Activated T-helper 1 cell treated with anti-CD3 and anti-CD28 coated beads, Interleukin-12 subunit alpha, Interleukin-12 subunit beta, Interleukin-2, Interleukin-4 antibody, amounts not matched to agents 30 ng/mL and 10 ng/mL and 1 ng/mL, durations not matched to agents 14 hours and 24 hours and 36 hours (primary cell): ENCODE measurements at regions not wholly inside any gene's neighbourhood (a gene's known extent, or its start where the extent isn't known, plus 50 kb on each side); places are given as distances from the start of the nearest gene placed in this dataset.

Experiments
- DNase-seq: peaks from one replicate; pipeline ENCODE4 v3.0.0; 2021; ENCODE audit warnings: low spot score
- H3K27ac Mint-ChIP-seq: one replicate; pipeline ENCODE4 v1.8.0; 2021; ENCODE audit warnings: mild to moderate bottlenecking, mixed read lengths
- H3K27me3 Mint-ChIP-seq: one replicate; pipeline ENCODE4 v1.8.0; 2022; ENCODE audit warnings: mild to moderate bottlenecking, moderate library complexity, mixed read lengths; ENCODE audit not compliant: insufficient read depth
- H3K36me3 Mint-ChIP-seq: one replicate; pipeline ENCODE4 v1.8.0; 2021; ENCODE audit warnings: low read depth, mixed read lengths
- H3K4me1 Mint-ChIP-seq: one replicate; pipeline ENCODE4 v1.8.0; 2021; ENCODE audit warnings: low read depth, mixed read lengths
- H3K4me3 Mint-ChIP-seq: one replicate; pipeline ENCODE4 v1.8.0; 2021; ENCODE audit warnings: mild to moderate bottlenecking, moderate library complexity, mixed read lengths
- H3K9me3 Mint-ChIP-seq: one replicate; pipeline ENCODE4 v1.8.0; 2021; ENCODE audit warnings: mixed read lengths
- intact Hi-C: fragments of 100-400 bp; cut with micrococcal nuclease; formaldehyde crosslinking; loops from one replicate; pipeline ENCODE4 v1.15.1; 2024

DNA sequence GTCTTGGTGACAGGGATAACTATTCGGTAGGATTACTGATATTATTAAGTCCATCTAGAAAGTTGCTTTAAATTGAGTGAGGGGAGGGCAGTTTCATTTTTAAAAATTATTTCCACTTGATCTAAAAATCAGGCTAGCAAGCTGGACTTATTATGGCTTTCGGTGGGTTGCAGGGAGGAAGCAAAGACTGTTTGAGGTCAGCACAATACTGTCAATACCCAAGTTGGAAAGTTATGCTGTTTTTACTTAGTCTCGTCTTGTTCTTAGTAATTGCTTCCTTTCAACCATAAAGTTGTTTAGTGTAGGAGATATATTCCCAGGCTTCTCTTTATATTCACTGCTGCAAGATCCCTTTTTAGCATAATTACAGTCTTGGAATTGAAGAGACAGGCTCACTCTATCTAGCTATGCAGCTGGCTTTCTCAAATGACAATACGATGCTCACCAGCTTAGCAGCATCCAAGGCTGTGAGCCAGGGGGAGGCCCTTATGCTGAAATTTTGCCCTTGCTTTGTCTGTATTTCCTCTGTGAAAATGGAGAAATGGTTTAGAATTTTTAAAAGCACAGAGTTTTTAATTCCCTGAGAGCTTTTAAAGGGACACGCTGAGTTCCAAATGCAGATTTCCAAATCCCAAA, 68.2 kb upstream of the APC start:
- no peaks in the 10 kb centered on the region for H3K4me1 Mint-ChIP-seq
- H3K27ac Mint-ChIP-seq: no peak overlapping the region
- H3K9me3 Mint-ChIP-seq: no peaks in the 10 kb centered on the region
- DNase-seq: no peak
- no peak overlapping the region for H3K4me3 Mint-ChIP-seq
- intact Hi-C loops: no loop called here
- H3K36me3 Mint-ChIP-seq: no peaks in the 10 kb centered on the region
- H3K27me3 Mint-ChIP-seq: peaks cover 9% of the 10 kb centered on the region

DNA sequence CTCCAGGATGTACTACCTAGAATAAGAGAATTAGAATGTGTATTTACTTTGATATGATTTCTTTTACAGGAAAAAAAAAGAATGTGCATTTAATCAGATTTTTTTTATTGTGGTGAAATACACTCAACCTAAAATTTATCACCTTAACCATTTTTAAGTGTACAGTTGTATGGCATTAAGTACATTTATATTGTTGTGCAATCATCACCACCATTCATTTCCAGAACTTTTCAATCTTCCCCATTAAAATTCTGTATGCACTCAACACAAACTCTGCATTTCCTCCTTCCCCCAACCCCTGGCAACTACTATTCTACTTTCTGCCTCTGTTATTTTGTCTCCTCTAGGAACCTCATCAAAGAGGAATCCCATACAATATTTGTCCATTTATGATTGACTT, 66.0 kb upstream of the APC start:
- Mint-ChIP-seq H3K27ac (no peak overlapping the region), H3K4me1 (no peaks in the 10 kb centered on the region), H3K9me3 (no peaks in the 10 kb centered on the region), H3K4me3 (no peak overlapping the region), H3K36me3 (no peaks in the 10 kb centered on the region), H3K27me3 (peaks cover 11% of the 10 kb centered on the region)
- DNase-seq: no peak
- intact Hi-C loops: no loop called here

GRCh38 chr5:112681481-112681908, 56.2 kb upstream of the APC start:
- no peaks in the 10 kb centered on the region for H3K36me3 Mint-ChIP-seq
- H3K27me3 Mint-ChIP-seq: peaks cover 22% of the 10 kb centered on the region
- no peak overlapping the region for H3K4me3 Mint-ChIP-seq
- H3K9me3 Mint-ChIP-seq: no peaks in the 10 kb centered on the region
- intact Hi-C loops: no loop called here
- H3K27ac Mint-ChIP-seq: no peak overlapping the region
- no peaks in the 10 kb centered on the region for H3K4me1 Mint-ChIP-seq
- no peak for DNase-seq

DNA sequence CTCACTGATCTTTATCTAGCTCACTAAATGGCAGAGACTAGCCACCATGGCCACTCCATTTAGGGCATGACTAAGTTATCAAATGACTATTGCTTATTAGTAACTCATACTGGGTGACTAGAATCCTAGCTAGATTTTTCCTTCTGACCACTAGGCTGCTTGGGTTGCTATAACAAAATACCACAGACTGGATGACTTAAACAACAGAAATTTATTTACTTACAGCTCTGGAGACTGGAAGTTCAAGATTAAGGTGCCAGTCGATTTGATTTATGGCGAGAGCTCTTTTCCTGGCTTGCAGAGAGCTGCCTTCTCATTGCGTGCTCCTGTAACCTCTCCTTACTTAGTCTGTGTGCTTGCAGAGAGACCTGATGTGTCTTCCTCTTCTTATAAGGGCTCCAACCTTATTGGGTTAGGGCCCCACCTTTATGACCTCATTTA, 55.0 kb upstream of the APC start:
- Mint-ChIP-seq H3K4me3 (no peak overlapping the region), H3K27ac (no peak overlapping the region), H3K36me3 (no peaks in the 10 kb centered on the region), H3K27me3 (peaks cover 26% of the 10 kb centered on the region), H3K4me1 (no peaks in the 10 kb centered on the region), H3K9me3 (no peaks in the 10 kb centered on the region)
- DNase-seq: no peak
- intact Hi-C loops: no loop called here

DNA sequence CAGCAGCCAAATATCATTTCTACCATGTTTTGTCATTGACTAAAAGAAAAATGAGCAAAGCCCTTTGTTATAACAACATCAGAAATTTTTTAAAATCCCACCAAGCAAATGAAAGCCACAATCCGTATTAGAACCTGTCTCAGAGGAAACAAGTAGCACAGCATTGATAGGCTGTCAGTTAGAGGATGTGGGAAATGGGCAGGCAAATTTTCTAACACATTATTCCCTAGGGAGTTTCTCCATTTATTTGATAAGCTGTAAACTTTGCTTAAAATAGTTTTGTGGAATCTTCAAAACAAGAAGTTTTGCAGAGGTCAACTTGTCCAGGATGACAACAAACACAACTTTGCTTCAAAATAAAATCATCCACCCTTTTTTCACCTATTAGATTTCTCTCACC, 53.6 kb upstream of the APC start:
- Mint-ChIP-seq H3K9me3 (no peaks in the 10 kb centered on the region), H3K36me3 (no peaks in the 10 kb centered on the region), H3K27me3 (peaks cover 29% of the 10 kb centered on the region), H3K27ac (no peak overlapping the region), H3K4me1 (no peaks in the 10 kb centered on the region), H3K4me3 (no peak overlapping the region)
- intact Hi-C loops: no loop called here
- no peak for DNase-seq

DNA sequence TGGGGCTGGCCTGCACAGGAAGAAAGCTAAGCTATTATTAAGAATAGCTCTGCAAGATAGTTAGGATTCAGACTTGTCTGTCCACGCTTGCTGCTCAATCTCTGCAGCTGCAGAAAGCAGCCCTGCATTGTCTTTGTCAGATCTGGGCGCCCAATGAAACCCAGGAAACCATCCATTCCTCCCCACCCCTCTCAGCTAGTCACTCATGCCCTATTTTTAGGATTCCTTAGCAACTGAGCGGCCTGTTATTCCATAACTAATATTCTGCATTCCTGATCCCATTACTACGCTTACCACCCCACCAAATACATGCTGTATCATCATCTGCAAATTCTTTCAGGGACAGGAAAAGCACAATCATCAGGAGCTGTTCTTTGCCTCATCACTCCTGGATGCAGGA, 52.9 kb upstream of the APC start:
- intact Hi-C loops: no loop called here
- Mint-ChIP-seq H3K9me3 (no peaks in the 10 kb centered on the region), H3K27me3 (peaks cover 32% of the 10 kb centered on the region), H3K27ac (no peak overlapping the region), H3K4me3 (no peak overlapping the region), H3K36me3 (no peaks in the 10 kb centered on the region), H3K4me1 (no peaks in the 10 kb centered on the region)
- no peak for DNase-seq

DNA sequence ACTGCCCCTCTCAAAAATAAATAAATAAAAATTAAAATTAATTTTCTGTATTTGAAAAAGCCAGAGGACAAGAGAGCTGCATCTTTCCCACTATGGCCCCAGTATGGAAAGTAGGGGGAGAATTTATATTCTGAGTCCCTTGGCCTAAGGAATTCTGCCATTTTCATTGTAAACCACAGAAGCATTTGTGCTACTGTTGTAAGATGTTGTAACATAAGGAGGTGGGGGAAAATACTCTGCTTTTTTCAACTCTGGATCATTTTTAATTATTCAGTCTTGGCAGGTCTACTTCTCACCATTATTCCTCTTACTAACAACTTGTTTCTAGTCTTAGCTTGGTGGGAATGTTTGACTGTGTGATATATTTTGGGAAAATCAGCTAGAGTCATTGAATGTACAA, 52.3 kb upstream of the APC start:
- Mint-ChIP-seq H3K9me3 (no peaks in the 10 kb centered on the region), H3K36me3 (no peaks in the 10 kb centered on the region), H3K27me3 (peaks cover 32% of the 10 kb centered on the region), H3K27ac (no peak overlapping the region), H3K4me3 (no peak overlapping the region), H3K4me1 (no peaks in the 10 kb centered on the region)
- intact Hi-C loops: no loop called here
- DNase-seq: no peak

DNA sequence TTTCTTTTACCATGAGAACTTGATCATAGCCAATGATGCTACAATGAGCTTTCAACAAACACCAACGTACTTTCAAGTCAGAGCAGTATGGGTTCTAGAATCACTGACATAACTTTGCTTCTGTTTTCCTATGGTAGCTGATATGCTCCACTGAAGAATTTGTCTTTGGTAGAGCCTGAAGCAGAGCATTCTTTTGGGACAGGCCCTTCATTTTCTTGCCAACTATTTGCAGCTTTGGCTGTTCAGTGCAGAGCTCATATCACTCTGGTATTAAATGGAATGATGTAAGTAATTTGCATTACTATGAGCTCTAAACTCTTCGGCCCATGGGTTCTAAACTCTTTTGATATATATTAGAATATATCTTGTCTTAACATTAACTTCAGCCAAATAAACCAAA, 51.8 kb upstream of the APC start:
- H3K4me1 Mint-ChIP-seq: no peaks in the 10 kb centered on the region
- H3K27me3 Mint-ChIP-seq: peaks cover 28% of the 10 kb centered on the region
- no peak overlapping the region for H3K27ac Mint-ChIP-seq
- H3K36me3 Mint-ChIP-seq: no peaks in the 10 kb centered on the region
- H3K9me3 Mint-ChIP-seq: no peaks in the 10 kb centered on the region
- no peak for DNase-seq
- no peak overlapping the region for H3K4me3 Mint-ChIP-seq
- intact Hi-C loops: no loop called here

GRCh38 chr5:112686675-112687074, 51.0 kb upstream of the APC start:
- Mint-ChIP-seq H3K27ac (no peak overlapping the region), H3K4me3 (no peak overlapping the region), H3K4me1 (no peaks in the 10 kb centered on the region), H3K9me3 (no peaks in the 10 kb centered on the region), H3K27me3 (peaks cover 25% of the 10 kb centered on the region), H3K36me3 (no peaks in the 10 kb centered on the region)
- intact Hi-C loops: no loop called here
- DNase-seq: no peak

- Mint-ChIP-seq H3K27ac (no peak overlapping the region), H3K4me3 (no peak overlapping the region), H3K4me1 (no peaks in the 10 kb centered on the region), H3K9me3 (no peaks in the 10 kb centered on the region), H3K27me3 (peaks cover 25% of the 10 kb centered on the region), H3K36me3 (no peaks in the 10 kb centered on the region)
- intact Hi-C loops: no loop called here
- DNase-seq: no peak
These were observed 50.4 kb upstream of the APC start for GRCh38 chr5:112687306-112687705.
